ENCODE measurements at regions not wholly inside any gene's neighbourhood (a gene's known extent, or its start where the extent isn't known, plus 50 kb on each side); places are given as distances from the start of the nearest gene placed in this dataset.

- TF ChIP-seq POLR2A (IDR thresholded peaks at IDR 0.05) (no peak), CTCF (IDR thresholded peaks at IDR 0.05 in 4 of 5, conservative IDR thresholded peaks at IDR 0.05 in 1 of 5) (no peak)
Measured at GRCh38 chr10:90407851-90408250, 450.0 kb downstream of the HTR7 start.

All from gastrocnemius medialis (tissue), 4 donors.